GM19193 (cell line): ENCODE measurements at regions not wholly inside any gene's neighbourhood (a gene's known extent, or its start where the extent isn't known, plus 50 kb on each side); places are given as distances from the start of the nearest gene placed in this dataset.

Experiments
- POLR2A ChIP-seq: IDR thresholded peaks from 4 replicates; pipeline ENCODE4 v1.6.1; 2011; ENCODE audit not compliant: insufficient read depth, insufficient read length; ENCODE audit errors: extremely low read depth

- TF ChIP-seq POLR2A, result no peak
Observed at GRCh38 chr16:85998171-85998867, 99.4 kb downstream of the IRF8 start.

DNA sequence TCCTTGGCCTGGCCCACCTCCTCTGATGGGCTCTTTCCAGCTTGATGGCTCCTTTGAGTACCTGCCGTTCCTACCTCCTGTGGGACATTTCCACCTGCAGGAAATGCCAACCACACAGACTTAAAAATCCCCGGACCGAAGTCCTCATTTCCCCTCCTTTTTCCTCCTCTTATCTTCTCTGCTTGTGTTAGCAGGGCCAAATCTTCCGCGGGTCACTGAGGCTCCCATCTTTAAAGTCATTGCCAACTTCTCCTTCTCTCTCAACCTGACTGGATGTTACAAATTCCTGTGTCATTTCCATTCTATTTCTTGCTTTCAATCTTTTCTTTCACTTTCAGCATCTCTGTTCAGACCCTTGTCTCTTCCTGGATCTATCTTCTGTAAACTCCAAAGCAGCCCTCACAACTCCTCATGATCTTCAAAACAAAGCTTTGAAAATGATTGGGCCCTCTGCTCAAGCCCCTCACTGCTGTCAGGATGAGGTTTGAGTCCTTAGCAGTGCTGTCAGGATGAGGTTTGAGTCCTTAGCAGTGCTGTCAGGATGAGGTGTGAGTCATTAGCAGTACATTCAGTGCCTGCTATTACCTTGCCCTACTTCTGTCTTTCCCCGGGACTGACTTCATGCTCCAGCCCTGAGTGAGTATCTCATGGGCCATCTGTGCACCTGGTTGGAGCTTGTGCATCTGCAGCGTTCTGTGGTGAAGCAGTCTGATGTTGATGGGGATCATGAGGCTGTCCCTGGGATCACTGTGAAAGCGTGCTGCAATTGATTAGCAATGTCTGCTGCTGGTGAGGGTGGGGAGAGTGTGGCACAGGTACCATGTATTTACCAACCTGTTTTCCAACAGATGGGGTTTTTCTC, 100.1 kb downstream of the IRF8 start:
- no peak for TF ChIP-seq POLR2A

DNA sequence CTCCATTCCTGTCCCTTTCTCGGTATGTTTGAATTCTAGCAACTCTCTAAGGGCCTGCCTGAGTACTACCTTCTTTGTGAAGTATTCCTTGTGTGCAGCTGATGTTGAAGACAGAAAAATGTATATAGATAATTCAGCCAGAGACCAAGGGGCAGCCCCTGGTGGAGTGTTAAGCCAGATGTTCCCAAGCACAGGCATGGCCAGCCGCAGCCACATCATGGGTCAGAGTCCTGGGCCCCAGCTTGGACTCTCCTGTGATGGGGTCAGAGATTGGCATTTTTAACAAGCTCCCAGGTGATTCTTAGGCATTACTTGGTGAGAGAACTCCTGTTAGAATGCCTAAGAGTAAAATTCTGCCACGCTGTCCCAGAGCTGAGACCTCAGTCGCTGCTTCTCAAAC, 100.8 kb downstream of the IRF8 start:
- TF ChIP-seq POLR2A, result no peak

DNA sequence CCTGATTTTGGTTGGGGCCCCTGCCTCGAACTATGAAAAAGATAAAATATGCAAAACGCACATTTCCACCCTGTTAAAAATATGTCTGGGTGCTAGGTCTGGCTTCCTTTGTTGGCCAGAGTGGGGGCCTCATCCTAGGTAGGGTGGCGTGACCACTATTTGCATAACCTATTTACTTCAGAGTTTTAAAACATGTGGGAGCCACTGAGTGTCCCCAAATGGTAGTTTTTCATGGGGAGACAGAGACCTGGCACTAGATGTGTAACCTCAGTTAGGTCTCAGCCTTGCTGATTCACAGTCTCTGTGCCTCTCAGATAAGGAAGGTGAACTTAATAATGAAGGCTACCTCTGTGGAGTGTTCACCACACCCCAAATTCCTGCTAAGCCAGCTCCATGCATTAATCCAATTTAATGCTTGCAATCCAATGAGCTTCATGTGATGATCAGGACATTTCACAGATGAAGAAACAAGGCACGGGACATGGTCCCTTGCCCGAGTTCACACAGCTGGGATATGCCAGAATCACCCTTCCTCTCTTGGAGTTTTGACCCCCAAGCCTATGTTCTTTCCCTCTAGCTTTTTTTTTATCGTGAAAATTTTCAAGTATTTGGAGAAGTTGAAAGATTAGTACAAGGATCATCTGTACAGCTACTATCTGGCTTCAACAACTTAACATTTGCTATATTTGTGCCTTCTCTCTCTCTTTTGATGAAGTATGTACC, 103.4 kb downstream of the IRF8 start:
- TF ChIP-seq POLR2A, result no peak

GRCh38 chr16:86007524-86007923, 108.6 kb downstream of the IRF8 start:
- TF ChIP-seq POLR2A, result no peak

GRCh38 chr16:86010680-86011141, 111.7 kb downstream of the IRF8 start:
- TF ChIP-seq POLR2A, result no peak

DNA sequence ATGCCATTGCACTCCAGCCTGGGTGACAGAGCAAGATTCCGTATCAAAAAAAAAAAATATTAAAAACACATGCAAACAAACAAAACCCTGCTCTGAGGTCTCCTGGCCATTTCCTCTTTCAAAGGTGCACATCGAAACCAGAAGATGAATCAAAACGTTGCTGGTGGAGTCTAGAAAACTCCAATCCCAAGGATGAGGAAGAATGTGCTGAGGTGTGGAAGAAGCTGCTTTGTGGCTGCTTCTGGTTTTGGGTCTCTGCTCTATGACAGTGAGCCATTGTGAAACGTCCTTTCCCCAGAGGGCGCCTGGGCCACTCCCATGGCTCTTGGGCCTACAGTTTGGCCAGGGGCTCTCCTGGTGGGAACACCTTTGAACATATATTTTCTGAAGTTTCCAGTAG, 112.6 kb downstream of the IRF8 start:
- TF ChIP-seq POLR2A, result no peak

- TF ChIP-seq POLR2A, result no peak
Observed at GRCh38 chr16:86012221-86012620, 113.3 kb downstream of the IRF8 start.

GRCh38 chr16:86013867-86014266, 114.9 kb downstream of the IRF8 start:
- TF ChIP-seq POLR2A, result no peak

DNA sequence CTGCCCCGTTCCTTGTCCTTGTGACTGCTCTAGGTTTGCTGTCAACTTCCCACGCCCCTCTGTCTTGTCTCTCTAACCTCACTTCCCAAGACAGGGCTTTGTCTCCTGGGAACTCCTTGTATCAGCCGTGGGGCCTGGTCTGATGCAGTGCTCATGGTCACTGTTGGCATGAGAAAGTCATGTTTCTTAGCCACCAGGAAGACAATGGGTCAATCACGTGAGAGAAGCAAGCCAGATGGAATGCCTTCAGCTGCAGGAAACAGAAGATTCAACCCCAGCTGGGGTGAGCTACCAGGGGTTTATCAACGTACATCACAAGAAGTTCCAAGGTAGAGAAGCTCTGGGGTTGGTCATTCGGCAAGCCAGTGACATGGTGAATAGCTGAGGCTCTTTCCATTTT, 116.6 kb downstream of the IRF8 start:
- no peak for TF ChIP-seq POLR2A

- no peak for TF ChIP-seq POLR2A
Observed at GRCh38 chr16:86016201-86016965, 117.4 kb downstream of the IRF8 start.

GRCh38 chr16:86018071-86018470, 119.1 kb downstream of the IRF8 start:
- TF ChIP-seq POLR2A, result no peak

GRCh38 chr16:86018487-86018886, 119.5 kb downstream of the IRF8 start:
- no peak for TF ChIP-seq POLR2A

DNA sequence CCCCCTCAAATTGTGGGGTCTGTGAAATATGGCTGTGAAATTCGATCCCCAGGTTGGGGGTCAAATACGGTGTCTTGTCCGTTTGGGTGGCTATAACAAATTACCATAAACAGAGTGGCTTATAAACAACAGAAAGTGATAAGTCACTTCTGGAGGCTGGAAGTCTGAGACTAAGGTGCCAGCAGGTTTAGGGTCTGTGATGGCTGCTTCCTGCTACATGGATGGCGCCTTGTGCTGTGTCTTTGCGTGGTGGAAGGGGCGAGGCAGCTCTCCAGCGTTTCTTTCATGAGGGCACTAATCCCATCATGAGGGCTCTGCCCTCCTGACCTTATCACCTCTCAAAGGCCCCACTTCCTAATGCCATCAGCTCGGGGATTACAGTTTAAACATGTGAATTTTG, 120.0 kb downstream of the IRF8 start:
- no peak for TF ChIP-seq POLR2A
